Uterus (tissue), 3 donors: ENCODE measurements at regions not wholly inside any gene's neighbourhood (a gene's known extent, or its start where the extent isn't known, plus 50 kb on each side); places are given as distances from the start of the nearest gene placed in this dataset.

Source experiments
- DNase-seq, 2 donors: peaks; one replicate each; pipeline ENCODE4 v3.0.0-alpha.2; 2019 to 2020
- H3K27ac ChIP-seq, 2 donors: fragments of 200-600 bp; sonication (generic); 1 replicate in 1 of 2; 2 replicates in 1 of 2; pipeline ENCODE4 v1.5.1; 2016 to 2018
- H3K27me3 ChIP-seq, 2 donors: fragments of 200-600 bp; sonication (generic); one replicate each; pipeline ENCODE4 v1.5.1; 2018 to 2019; ENCODE audit warnings: control low read depth in 1 of 2
- H3K36me3 ChIP-seq, 2 donors: fragments of 200-600 bp; sonication (generic); one replicate each; pipeline ENCODE4 v1.5.1; 2019; ENCODE audit warnings: control low read depth in 1 of 2
- H3K4me1 ChIP-seq, 2 donors: fragments of 200-600 bp; sonication (generic); one replicate each; pipeline ENCODE4 v1.5.1; 2018 to 2019; ENCODE audit warnings: control low read depth in 1 of 2
- H3K4me3 ChIP-seq, 2 donors: fragments of 200-600 bp; sonication (generic); 1 replicate in 1 of 2; 2 replicates in 1 of 2; pipeline ENCODE4 v1.5.1; 2018 to 2019; ENCODE audit warnings: mild to moderate bottlenecking in 1 of 2
- H3K9me3 ChIP-seq, 2 donors: fragments of 200-600 bp; sonication (generic); one replicate each; pipeline ENCODE4 v1.5.1; 2019; ENCODE audit warnings: control low read depth in 1 of 2
- CTCF ChIP-seq, 4 experiments: fragments of 200-600 bp in 2 of 4; fragments of 450-650 bp in 2 of 4; sonication (generic) in 2 of 4; IDR thresholded peaks; one replicate each; pipeline ENCODE4 v1.5.1; 2016 to 2019; ENCODE audit warnings: antibody characterized with exemption in 4 of 4, mild to moderate bottlenecking in 2 of 4, moderate library complexity in 1 of 4
- POLR2A ChIP-seq, 2 donors: fragments of 450-650 bp; IDR thresholded peaks; one replicate each; pipeline ENCODE4 v1.6.1; 2016; ENCODE audit warnings: antibody characterized with exemption in 2 of 2, mild to moderate bottlenecking in 1 of 2, moderate library complexity in 1 of 2
- intact Hi-C: fragments of 100-400 bp; cut with DNase I; formaldehyde crosslinking; loops from one replicate; pipeline ENCODE4 v1.15.1; 2023; ENCODE audit warnings: low total_unique reads
- donor health status: DM: yes; HTN: yes; CAD: no.

- intact Hi-C loops: no loop called here
- no peak for TF ChIP-seq CTCF (IDR thresholded peaks at IDR 0.05)
- no peak for TF ChIP-seq POLR2A (IDR thresholded peaks at IDR 0.05)
- no peaks in the 10 kb centered on the region for H3K36me3 ChIP-seq
Observed at GRCh38 chr5:91910655-91911054, 527.5 kb upstream of the ARRDC3 start.

GRCh38 chr5:91910247-91910646 is 527.1 kb upstream of the ARRDC3 start:
- intact Hi-C loops: no loop called here
- Histone ChIP-seq H3K27me3 (no peaks in the 10 kb centered on the region), H3K4me3 (no peak overlapping the region), H3K9me3 (no peaks in the 10 kb centered on the region), H3K27ac (no peak overlapping the region), H3K36me3 (no peaks in the 10 kb centered on the region), H3K4me1 (no peaks in the 10 kb centered on the region)
- DNase-seq: no peak
- no peak for TF ChIP-seq CTCF (IDR thresholded peaks at IDR 0.05)
- TF ChIP-seq POLR2A (IDR thresholded peaks at IDR 0.05): no peak

More at GRCh38 chr5:91910655-91911054, 527.5 kb upstream of the ARRDC3 start:
- Histone ChIP-seq H3K9me3 (no peaks in the 10 kb centered on the region), H3K27me3 (no peaks in the 10 kb centered on the region), H3K4me1 (no peaks in the 10 kb centered on the region), H3K4me3 (no peak overlapping the region), H3K27ac (no peak overlapping the region)
- no peak for DNase-seq

GRCh38 chr5:91906494-91906893 is 523.4 kb upstream of the ARRDC3 start:
- Histone ChIP-seq H3K9me3 (no peaks in the 10 kb centered on the region), H3K4me3 (no peak overlapping the region), H3K36me3 (no peaks in the 10 kb centered on the region), H3K27me3 (no peaks in the 10 kb centered on the region), H3K27ac (no peak overlapping the region), H3K4me1 (no peaks in the 10 kb centered on the region)
- no peak for TF ChIP-seq CTCF (IDR thresholded peaks at IDR 0.05)
- no peak for TF ChIP-seq POLR2A (IDR thresholded peaks at IDR 0.05)
- intact Hi-C loops: no loop called here
- DNase-seq: no peak

GRCh38 chr5:91906027-91906426 is 522.9 kb upstream of the ARRDC3 start:
- TF ChIP-seq POLR2A (IDR thresholded peaks at IDR 0.05): no peak
- no peak for TF ChIP-seq CTCF (IDR thresholded peaks at IDR 0.05)
- H3K27me3 ChIP-seq: no peaks in the 10 kb centered on the region
- H3K4me1 ChIP-seq: no peaks in the 10 kb centered on the region
- H3K4me3 ChIP-seq: no peak overlapping the region
- DNase-seq: no peak
- H3K27ac ChIP-seq: no peak overlapping the region
- no peaks in the 10 kb centered on the region for H3K36me3 ChIP-seq
- H3K9me3 ChIP-seq: no peaks in the 10 kb centered on the region
- intact Hi-C loops: no loop called here

- H3K9me3 ChIP-seq: no peaks in the 10 kb centered on the region
- no peak for TF ChIP-seq POLR2A (IDR thresholded peaks at IDR 0.05)
- TF ChIP-seq CTCF (IDR thresholded peaks at IDR 0.05): no peak
- H3K27ac ChIP-seq: no peak overlapping the region
- intact Hi-C loops: no loop called here
- H3K36me3 ChIP-seq: no peaks in the 10 kb centered on the region
- H3K4me1 ChIP-seq: no peaks in the 10 kb centered on the region
- no peaks in the 10 kb centered on the region for H3K27me3 ChIP-seq
- DNase-seq: no peak
- H3K4me3 ChIP-seq: no peak overlapping the region
Observed at GRCh38 chr5:91898898-91899297, 515.8 kb upstream of the ARRDC3 start.
